Ishikawa (cell line): ENCODE measurements at regions not wholly inside any gene's neighbourhood (a gene's known extent, or its start where the extent isn't known, plus 50 kb on each side); places are given as distances from the start of the nearest gene placed in this dataset.

Experiments used
- CEBPB ChIP-seq: IDR thresholded peaks from 2 replicates; pipeline ENCODE4 v1.6.1; 2012
- RAD21 ChIP-seq: IDR thresholded peaks from 2 replicates; pipeline ENCODE4 v1.6.1; 2012; ENCODE audit warnings: low read depth
- YY1 ChIP-seq: IDR thresholded peaks from 2 replicates; pipeline ENCODE4 v1.6.1; 2012; ENCODE audit warnings: low read depth
- TF ChIP-seq, protein P1 (sequence below): IDR thresholded peaks from 2 replicates; pipeline ENCODE4 v1.6.1; 2012; ENCODE audit warnings: low read depth, mild to moderate bottlenecking

DNA sequence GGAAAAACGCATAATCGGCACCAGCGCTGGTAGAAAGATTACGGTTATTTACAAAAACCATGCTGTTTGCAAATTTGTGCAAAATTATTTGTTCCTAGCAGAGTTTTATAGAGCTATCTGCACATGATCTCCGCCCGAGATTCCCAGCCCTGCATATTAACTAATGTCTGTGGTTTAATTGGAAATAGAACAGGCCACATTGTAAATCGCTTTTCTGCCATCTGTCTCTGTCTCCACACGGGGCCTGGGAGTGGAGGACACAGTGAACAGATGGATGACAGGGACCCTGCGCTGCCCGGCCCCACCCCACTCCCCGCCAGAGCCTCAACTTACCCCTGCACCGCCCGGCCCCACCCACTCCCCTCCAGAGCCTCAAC, 126.9 kb downstream of the FAM53A start:
- TF ChIP-seq RAD21 (no peak), YY1 (no peak), CEBPB (no peak)
- TF ChIP-seq, protein P1, sequence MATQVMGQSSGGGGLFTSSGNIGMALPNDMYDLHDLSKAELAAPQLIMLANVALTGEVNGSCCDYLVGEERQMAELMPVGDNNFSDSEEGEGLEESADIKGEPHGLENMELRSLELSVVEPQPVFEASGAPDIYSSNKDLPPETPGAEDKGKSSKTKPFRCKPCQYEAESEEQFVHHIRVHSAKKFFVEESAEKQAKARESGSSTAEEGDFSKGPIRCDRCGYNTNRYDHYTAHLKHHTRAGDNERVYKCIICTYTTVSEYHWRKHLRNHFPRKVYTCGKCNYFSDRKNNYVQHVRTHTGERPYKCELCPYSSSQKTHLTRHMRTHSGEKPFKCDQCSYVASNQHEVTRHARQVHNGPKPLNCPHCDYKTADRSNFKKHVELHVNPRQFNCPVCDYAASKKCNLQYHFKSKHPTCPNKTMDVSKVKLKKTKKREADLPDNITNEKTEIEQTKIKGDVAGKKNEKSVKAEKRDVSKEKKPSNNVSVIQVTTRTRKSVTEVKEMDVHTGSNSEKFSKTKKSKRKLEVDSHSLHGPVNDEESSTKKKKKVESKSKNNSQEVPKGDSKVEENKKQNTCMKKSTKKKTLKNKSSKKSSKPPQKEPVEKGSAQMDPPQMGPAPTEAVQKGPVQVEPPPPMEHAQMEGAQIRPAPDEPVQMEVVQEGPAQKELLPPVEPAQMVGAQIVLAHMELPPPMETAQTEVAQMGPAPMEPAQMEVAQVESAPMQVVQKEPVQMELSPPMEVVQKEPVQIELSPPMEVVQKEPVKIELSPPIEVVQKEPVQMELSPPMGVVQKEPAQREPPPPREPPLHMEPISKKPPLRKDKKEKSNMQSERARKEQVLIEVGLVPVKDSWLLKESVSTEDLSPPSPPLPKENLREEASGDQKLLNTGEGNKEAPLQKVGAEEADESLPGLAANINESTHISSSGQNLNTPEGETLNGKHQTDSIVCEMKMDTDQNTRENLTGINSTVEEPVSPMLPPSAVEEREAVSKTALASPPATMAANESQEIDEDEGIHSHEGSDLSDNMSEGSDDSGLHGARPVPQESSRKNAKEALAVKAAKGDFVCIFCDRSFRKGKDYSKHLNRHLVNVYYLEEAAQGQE, result no peak
